ENCODE measurements at regions not wholly inside any gene's neighbourhood (a gene's known extent, or its start where the extent isn't known, plus 50 kb on each side); places are given as distances from the start of the nearest gene placed in this dataset.
A peak's percentile ranks its signal among the peaks of the same experiment; 100 is the strongest.

DNA sequence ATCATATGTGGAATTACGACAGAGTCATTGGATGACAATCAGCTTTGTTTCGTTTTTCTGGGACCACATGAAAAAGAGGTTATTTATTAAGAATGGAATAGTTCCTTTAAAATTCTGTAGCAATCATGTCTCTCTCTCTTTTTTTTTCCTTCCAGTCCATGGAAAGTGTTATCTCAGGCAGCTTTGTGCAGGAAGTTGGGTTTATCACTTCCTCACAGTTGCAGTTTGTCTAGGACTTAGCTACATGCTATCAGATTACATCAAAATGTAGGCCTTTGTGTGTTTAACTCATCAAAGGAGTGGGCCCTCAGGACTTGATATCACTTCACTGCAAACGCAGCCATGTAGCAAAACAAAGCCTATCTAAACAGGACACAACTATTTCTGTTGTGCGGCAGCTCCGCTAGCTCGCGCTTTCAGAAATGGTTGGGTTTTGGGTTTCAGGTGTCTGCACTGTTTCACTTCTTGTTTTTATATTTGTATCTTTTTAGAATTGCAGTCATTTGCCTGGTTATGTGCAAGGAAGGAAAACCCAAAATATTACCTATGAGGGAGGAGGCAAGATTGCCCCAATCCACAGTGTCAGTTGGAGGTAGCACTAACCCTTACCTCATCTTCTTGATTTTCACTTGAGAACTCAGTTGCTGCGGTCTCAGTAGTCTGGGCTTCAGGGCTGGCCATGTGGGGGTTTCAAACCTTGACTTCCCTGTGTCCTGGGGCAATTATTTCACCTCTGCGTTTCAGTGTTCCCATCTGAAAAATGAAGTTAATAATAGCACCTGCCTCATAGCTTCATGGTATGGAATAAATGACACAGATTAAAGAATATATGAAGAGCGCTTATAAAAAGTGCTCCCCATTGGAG is 66.7 kb downstream of the HHEX start (continued):
- TF ChIP-seq, protein P1, sequence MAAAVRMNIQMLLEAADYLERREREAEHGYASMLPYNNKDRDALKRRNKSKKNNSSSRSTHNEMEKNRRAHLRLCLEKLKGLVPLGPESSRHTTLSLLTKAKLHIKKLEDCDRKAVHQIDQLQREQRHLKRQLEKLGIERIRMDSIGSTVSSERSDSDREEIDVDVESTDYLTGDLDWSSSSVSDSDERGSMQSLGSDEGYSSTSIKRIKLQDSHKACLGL (CRISPR knock-in tag; IDR thresholded peaks at IDR 0.05; ENCODE audit: borderline replicate concordance, poor library complexity, severe bottlenecking): no peak
- TF ChIP-seq, protein P2, sequence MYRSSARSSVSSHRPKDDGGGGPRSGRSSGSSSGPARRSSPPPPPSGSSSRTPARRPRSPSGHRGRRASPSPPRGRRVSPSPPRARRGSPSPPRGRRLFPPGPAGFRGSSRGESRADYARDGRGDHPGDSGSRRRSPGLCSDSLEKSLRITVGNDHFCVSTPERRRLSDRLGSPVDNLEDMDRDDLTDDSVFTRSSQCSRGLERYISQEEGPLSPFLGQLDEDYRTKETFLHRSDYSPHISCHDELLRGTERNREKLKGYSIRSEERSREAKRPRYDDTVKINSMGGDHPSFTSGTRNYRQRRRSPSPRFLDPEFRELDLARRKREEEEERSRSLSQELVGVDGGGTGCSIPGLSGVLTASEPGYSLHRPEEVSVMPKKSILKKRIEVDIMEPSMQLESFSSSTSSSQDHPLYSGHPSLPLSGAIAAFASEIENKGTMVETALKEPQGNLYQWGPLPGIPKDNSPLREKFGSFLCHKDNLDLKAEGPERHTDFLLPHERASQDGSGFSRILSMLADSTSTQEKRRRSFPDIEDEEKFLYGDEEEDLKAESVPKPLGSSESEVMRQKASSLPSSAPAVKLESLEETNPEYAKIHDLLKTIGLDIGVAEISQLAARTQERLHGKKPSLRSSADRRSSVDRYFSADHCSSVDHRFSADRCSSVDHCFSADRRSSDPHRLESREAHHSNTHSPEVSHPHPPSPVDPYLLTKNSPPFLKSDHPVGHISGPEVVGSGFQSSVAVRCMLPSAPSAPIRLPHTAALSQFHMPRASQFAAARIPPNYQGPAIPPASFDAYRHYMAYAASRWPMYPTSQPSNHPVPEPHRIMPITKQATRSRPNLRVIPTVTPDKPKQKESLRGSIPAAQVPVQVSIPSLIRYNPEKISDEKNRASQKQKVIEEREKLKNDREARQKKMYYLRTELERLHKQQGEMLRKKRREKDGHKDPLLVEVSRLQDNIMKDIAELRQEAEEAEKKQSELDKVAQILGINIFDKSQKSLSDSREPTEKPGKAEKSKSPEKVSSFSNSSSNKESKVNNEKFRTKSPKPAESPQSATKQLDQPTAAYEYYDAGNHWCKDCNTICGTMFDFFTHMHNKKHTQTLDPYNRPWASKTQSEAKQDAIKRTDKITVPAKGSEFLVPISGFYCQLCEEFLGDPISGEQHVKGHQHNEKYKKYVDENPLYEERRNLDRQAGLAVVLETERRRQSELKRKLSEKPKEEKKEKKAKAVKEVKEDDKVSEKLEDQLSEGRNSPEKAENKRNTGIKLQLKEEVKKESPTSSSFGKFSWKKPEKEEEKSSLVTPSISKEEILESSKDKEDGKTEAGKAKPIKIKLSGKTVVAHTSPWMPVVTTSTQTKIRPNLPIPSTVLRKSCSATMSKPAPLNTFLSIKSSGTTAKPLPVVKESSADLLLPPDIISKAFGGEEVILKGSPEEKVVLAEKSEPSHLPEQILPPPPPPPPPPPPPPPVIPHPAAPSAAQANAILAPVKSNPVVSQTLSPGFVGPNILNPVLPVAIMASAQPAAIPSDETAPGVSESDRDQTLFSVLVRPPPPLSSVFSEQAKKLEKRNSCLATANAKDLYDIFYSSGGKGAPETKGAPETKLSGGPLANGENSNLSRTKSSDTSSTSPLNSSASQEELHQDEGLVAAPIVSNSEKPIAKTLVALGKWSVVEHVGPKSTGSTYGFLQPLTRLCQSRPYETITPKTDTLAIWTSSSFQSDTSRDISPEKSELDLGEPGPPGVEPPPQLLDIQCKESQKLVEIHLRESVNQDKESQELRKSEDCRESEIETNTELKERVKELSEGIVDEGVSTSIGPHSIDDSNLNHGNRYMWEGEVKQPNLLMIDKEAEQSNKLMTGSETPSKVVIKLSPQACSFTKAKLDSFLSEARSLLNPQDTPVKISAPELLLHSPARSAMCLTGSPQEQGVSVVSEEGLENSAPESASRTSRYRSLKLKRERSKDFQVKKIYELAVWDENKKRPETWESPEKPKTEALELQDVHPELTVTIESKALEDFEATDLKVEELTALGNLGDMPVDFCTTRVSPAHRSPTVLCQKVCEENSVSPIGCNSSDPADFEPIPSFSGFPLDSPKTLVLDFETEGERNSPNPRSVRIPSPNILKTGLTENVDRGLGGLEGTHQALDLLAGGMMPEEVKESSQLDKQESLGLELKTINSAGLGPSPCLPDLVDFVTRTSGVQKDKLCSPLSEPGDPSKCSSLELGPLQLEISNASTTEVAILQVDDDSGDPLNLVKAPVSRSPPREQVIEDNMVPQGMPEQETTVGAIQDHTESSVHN (IDR thresholded peaks at IDR 0.05; ENCODE audit: borderline replicate concordance in 1 of 2, low read depth in 1 of 2): peak in 1 of 2 experiments; percentile 69; a peak in 2 of 4 replicates
- no peak for TF ChIP-seq GABPB1 (CRISPR knock-in tag; IDR thresholded peaks at IDR 0.05)
- no peak for TF ChIP-seq HDGF (IDR thresholded peaks at IDR 0.05)
- TF ChIP-seq HNRNPH1 (optimal IDR thresholded peaks at IDR 0.05; ENCODE audit: low read depth, low read length): no peak
- TF ChIP-seq SMAD3 (CRISPR knock-in tag; conservative IDR thresholded peaks at IDR 0.05): peak; percentile 69
- TF ChIP-seq TGIF2 (CRISPR knock-in tag; IDR thresholded peaks at IDR 0.05): no peak
- TF ChIP-seq SRSF7 (optimal IDR thresholded peaks at IDR 0.05; ENCODE audit: low read depth, low read length): no peak
- TF ChIP-seq TARDBP (IDR thresholded peaks at IDR 0.05): peak; percentile 91; the same call in 1 of the 2 replicates
- TF ChIP-seq TCF3 (CRISPR knock-in tag; IDR thresholded peaks at IDR 0.05): peak; percentile 99
- TF ChIP-seq, protein P3, sequence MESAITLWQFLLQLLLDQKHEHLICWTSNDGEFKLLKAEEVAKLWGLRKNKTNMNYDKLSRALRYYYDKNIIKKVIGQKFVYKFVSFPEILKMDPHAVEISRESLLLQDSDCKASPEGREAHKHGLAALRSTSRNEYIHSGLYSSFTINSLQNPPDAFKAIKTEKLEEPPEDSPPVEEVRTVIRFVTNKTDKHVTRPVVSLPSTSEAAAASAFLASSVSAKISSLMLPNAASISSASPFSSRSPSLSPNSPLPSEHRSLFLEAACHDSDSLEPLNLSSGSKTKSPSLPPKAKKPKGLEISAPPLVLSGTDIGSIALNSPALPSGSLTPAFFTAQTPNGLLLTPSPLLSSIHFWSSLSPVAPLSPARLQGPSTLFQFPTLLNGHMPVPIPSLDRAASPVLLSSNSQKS (CRISPR knock-in tag; IDR thresholded peaks at IDR 0.05): no peak
- TF ChIP-seq, protein P4, sequence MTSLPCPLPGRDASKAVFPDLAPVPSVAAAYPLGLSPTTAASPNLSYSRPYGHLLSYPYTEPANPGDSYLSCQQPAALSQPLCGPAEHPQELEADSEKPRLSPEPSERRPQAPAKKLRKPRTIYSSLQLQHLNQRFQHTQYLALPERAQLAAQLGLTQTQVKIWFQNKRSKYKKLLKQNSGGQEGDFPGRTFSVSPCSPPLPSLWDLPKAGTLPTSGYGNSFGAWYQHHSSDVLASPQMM (CRISPR knock-in tag; IDR thresholded peaks at IDR 0.05): no peak
- no peak for TF ChIP-seq L3MBTL2 (IDR thresholded peaks at IDR 0.05)
- TF ChIP-seq POLR3G (IDR thresholded peaks at IDR 0.05; ENCODE audit: extremely low read depth, insufficient read length, insufficient replicate concordance): no peak
- no peak for TF ChIP-seq KAT8 (IDR thresholded peaks at IDR 0.05; ENCODE audit: low read depth)
- no peak for TF ChIP-seq ZZZ3 (IDR thresholded peaks at IDR 0.05)
- no peak for TF ChIP-seq NUFIP1 (IDR thresholded peaks at IDR 0.05; ENCODE audit: partially characterized antibody)

All from K562 (cell line).